Gastrocnemius medialis (tissue), 4 donors: ENCODE measurements at regions not wholly inside any gene's neighbourhood (a gene's known extent, or its start where the extent isn't known, plus 50 kb on each side); places are given as distances from the start of the nearest gene placed in this dataset.

Source experiments
- ATAC-seq, 2 donors: fragments of 150-250 bp; one replicate each; pipeline ENCODE4 v1.9.1; 2016
- DNase-seq, 2 donors: peaks; one replicate each; pipeline ENCODE4 v3.0.0-alpha.2; 2019
- H3K27ac ChIP-seq, 4 donors: fragments of 200-600 bp; sonication (generic); 1 replicate in 1 of 4; 2 replicates in 3 of 4; pipeline ENCODE4 v1.5.1; 2016 to 2018; ENCODE audit warnings: mild to moderate bottlenecking in 2 of 4, moderate library complexity in 1 of 4
- H3K27me3 ChIP-seq, 3 donors: fragments of 200-600 bp; sonication (generic) in 2 of 3; 1 replicate in 1 of 3; 2 replicates in 2 of 3; pipeline versions ENCODE4 v1.5.1 to v1.6.0; 2016 to 2019; ENCODE audit warnings: mild to moderate bottlenecking in 1 of 3, moderate library complexity in 1 of 3
- H3K36me3 ChIP-seq, 2 donors: fragments of 200-600 bp; sonication (generic) in 1 of 2; one replicate each; pipeline ENCODE4 v1.5.1; 2017 to 2018
- H3K4me1 ChIP-seq, 2 donors: fragments of 200-600 bp; sonication (generic) in 1 of 2; one replicate each; pipeline ENCODE4 v1.5.1; 2016 to 2017; ENCODE audit warnings: mild to moderate bottlenecking in 2 of 2
- H3K4me3 ChIP-seq, 4 donors: fragments of 200-600 bp; sonication (generic) in 3 of 4; 1 replicate in 1 of 4; 2 replicates in 3 of 4; pipeline ENCODE4 v1.5.1; 2016 to 2019; ENCODE audit warnings: mild to moderate bottlenecking in 2 of 4
- H3K9me3 ChIP-seq, 3 donors: fragments of 200-600 bp; sonication (generic) in 2 of 3; 1 replicate in 1 of 3; 2 replicates in 2 of 3; pipeline ENCODE4 v1.5.1; 2016 to 2019
- CTCF ChIP-seq, 5 experiments: fragments of 450-650 bp in 3 of 5; fragments of 200-600 bp in 2 of 5; sonication (generic) in 2 of 5; IDR thresholded peaks in 4 of 5; conservative IDR thresholded peaks in 1 of 5; 1 replicate in 4 of 5; 2 replicates in 1 of 5; pipeline ENCODE4 v1.5.1; 2016 to 2019; ENCODE audit warnings: antibody characterized with exemption in 5 of 5, mild to moderate bottlenecking in 3 of 5, moderate library complexity in 3 of 5
- POLR2A ChIP-seq, 2 donors: fragments of 450-650 bp; IDR thresholded peaks; one replicate each; pipeline ENCODE4 v1.6.1; 2017; ENCODE audit warnings: antibody characterized with exemption in 2 of 2, mild to moderate bottlenecking in 2 of 2, moderate library complexity in 2 of 2
- in situ Hi-C, 4 donors: fragments of 200-750 bp; cut with MboI; loops; one replicate each; pipeline versions ENCODE4 v1.15.0 to v1.8.0; 2017; ENCODE audit warnings: low sequenced_read_pairs in 4 of 4
- intact Hi-C: fragments of 100-400 bp; cut with DNase I; formaldehyde crosslinking; loops from one replicate; pipeline ENCODE4 v1.15.1; 2023; ENCODE audit warnings: low total_unique reads

DNA sequence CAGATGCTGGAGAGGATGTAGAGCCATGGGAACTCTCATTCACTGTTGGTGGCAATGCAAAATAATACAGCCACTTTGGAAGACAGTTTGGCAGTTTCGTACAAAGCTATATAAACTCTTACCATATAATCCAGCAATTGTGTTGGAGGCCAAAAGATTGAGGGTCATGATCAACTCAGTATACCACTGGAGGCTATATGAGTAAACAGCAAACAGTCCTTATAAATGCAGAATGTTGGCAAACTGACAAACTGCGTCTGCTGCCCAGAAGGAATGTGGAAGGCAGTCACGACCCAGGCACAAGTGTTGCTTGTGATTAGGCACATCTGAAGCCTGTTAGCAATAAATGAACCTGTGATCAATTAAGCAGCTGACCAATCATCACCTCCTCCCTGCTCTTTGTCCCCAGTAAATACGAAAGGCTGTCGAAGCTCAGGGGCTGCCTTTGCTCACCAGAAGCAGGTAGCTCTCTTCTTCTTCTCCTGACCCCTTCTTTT is 98.1 kb upstream of the SPOPL start:
- H3K4me3 ChIP-seq, result no peak overlapping the region

GRCh38 chr2:138414014-138414413 is 87.6 kb upstream of the SPOPL start:
- intact Hi-C loops, result no loop called here
- no peak for ATAC-seq
- H3K4me1 ChIP-seq, result no peaks in the 10 kb centered on the region
- H3K27ac ChIP-seq, result no peak overlapping the region
- no peaks in the 10 kb centered on the region for H3K27me3 ChIP-seq
- TF ChIP-seq CTCF (IDR thresholded peaks at IDR 0.05 in 4 of 5, conservative IDR thresholded peaks at IDR 0.05 in 1 of 5), result no peak
- TF ChIP-seq POLR2A (IDR thresholded peaks at IDR 0.05), result no peak
- no peaks in the 10 kb centered on the region for H3K36me3 ChIP-seq
- no peak for DNase-seq
- H3K9me3 ChIP-seq, result no peaks in the 10 kb centered on the region
- in situ Hi-C loops, result no loop called here
- H3K4me3 ChIP-seq, result no peak overlapping the region

More for the DNA sequence above, 98.1 kb upstream of the SPOPL start:
- DNase-seq, result no peak
- ATAC-seq, result no peak
- no peak for TF ChIP-seq POLR2A (IDR thresholded peaks at IDR 0.05)
- no peak for TF ChIP-seq CTCF (IDR thresholded peaks at IDR 0.05 in 4 of 5, conservative IDR thresholded peaks at IDR 0.05 in 1 of 5)
- H3K4me1 ChIP-seq, result no peaks in the 10 kb centered on the region
- no peak overlapping the region for H3K27ac ChIP-seq
- H3K9me3 ChIP-seq, result no peaks in the 10 kb centered on the region
- intact Hi-C loops (no loop called here), in situ Hi-C loops (no loop called here)
- H3K27me3 ChIP-seq, result no peaks in the 10 kb centered on the region
- H3K36me3 ChIP-seq, result no peaks in the 10 kb centered on the region

DNA sequence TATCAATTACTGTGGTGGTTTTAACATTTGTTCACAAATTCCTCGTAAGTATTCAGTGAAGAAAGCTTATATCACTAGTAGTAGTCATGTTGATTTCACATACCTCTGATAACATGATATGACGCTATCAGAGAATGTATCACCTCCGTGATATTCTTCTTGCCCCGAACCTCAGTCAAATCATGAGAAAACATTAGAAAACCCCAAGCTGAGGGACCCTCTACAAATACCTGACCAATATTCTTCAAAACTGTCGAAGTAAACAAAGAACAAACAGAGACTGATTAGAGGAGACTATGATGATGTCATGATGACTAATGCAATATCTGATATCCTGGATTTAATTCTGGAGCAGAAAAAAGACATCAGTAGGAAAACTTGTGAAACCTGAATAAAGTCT is 85.6 kb upstream of the SPOPL start:
- intact Hi-C loops, result no loop called here
- no peak for ATAC-seq
- no peaks in the 10 kb centered on the region for H3K36me3 ChIP-seq
- DNase-seq, result no peak
- no peaks in the 10 kb centered on the region for H3K27me3 ChIP-seq
- no peak for TF ChIP-seq POLR2A (IDR thresholded peaks at IDR 0.05)
- in situ Hi-C loops, result no loop called here
- no peak overlapping the region for H3K4me3 ChIP-seq
- no peaks in the 10 kb centered on the region for H3K4me1 ChIP-seq
- H3K27ac ChIP-seq, result no peak overlapping the region
- H3K9me3 ChIP-seq, result no peaks in the 10 kb centered on the region

GRCh38 chr2:138418453-138418852 is 83.1 kb upstream of the SPOPL start:
- Histone ChIP-seq H3K36me3 (no peaks in the 10 kb centered on the region), H3K4me1 (peaks cover 0 to 7% of the 10 kb centered on the region in 2 donors), H3K4me3 (no peak overlapping the region), H3K27ac (no peak overlapping the region), H3K27me3 (no peaks in the 10 kb centered on the region), H3K9me3 (no peaks in the 10 kb centered on the region)
- TF ChIP-seq POLR2A (IDR thresholded peaks at IDR 0.05), result no peak
- no peak for TF ChIP-seq CTCF (IDR thresholded peaks at IDR 0.05 in 4 of 5, conservative IDR thresholded peaks at IDR 0.05 in 1 of 5)
- ATAC-seq (no peak), DNase-seq (no peak)
- intact Hi-C loops (no loop called here), in situ Hi-C loops (no loop called here)

GRCh38 chr2:138421315-138421970 is 80.1 kb upstream of the SPOPL start:
- DNase-seq (no peak), ATAC-seq (no peak)
- intact Hi-C loops, result no loop called here
- H3K4me1 ChIP-seq, result peaks cover 0 to 7% of the 10 kb centered on the region in 2 donors
- no peaks in the 10 kb centered on the region for H3K27me3 ChIP-seq
- no peak overlapping the region for H3K27ac ChIP-seq
- no peak overlapping the region for H3K4me3 ChIP-seq
- in situ Hi-C loops, result no loop called here
- H3K36me3 ChIP-seq, result no peaks in the 10 kb centered on the region
- TF ChIP-seq CTCF (IDR thresholded peaks at IDR 0.05 in 4 of 5, conservative IDR thresholded peaks at IDR 0.05 in 1 of 5) (no peak), POLR2A (IDR thresholded peaks at IDR 0.05) (no peak)
- H3K9me3 ChIP-seq, result no peaks in the 10 kb centered on the region
